BLaER1 (cell line): ENCODE measurements at regions not wholly inside any gene's neighbourhood (a gene's known extent, or its start where the extent isn't known, plus 50 kb on each side); places are given as distances from the start of the nearest gene placed in this dataset.
A peak's percentile ranks its signal among the peaks of the same experiment; 100 is the strongest.

Experiments used
- H3K27ac ChIP-seq: shearing (Covaris generic); formaldehyde crosslinking; 2 replicates; pipeline ENCODE4 v1.8.1; 2022
- H3K27me3 ChIP-seq: shearing (Covaris generic); formaldehyde crosslinking; 2 replicates; pipeline ENCODE4 v1.8.1; 2022
- H3K36me3 ChIP-seq: shearing (Covaris generic); formaldehyde crosslinking; 2 replicates; pipeline ENCODE4 v1.8.1; 2022
- H3K4me1 ChIP-seq: shearing (Covaris generic); formaldehyde crosslinking; 2 replicates; pipeline ENCODE4 v1.8.1; 2022
- H3K4me2 ChIP-seq: shearing (Covaris generic); formaldehyde crosslinking; 2 replicates; pipeline ENCODE4 v1.8.1; 2022
- H3K4me3 ChIP-seq: shearing (Covaris generic); formaldehyde crosslinking; 2 replicates; pipeline ENCODE4 v1.8.1; 2022
- H3K9ac ChIP-seq: shearing (Covaris generic); formaldehyde crosslinking; 2 replicates; pipeline ENCODE4 v1.8.1; 2022
- H3K9me3 ChIP-seq: shearing (Covaris generic); formaldehyde crosslinking; 2 replicates; pipeline ENCODE4 v1.8.1; 2022
- H4K20me1 ChIP-seq: shearing (Covaris generic); formaldehyde crosslinking; 2 replicates; pipeline ENCODE4 v1.8.1; 2022
- Cebpa-rat ChIP-seq: shearing (Covaris generic); IDR thresholded peaks from 2 replicates; pipeline ENCODE4 v1.8.1; 2022

DNA sequence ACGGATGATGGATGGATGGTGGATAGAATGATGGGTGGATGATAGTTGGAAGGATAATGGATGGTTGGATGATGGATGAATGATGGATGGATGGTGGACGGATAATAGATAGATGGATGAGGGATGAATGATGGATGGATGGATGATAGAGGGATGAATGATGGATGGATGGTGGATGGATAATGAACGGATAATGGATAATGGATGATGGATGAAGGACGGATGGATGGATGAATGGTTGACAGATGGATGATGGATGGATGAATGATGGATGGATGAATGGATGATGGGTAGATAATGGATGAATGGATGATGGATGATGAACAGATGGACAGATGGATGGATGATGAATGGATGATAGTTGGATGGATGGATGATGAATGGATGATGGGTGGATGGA, 255.1 kb downstream of the NPHP4 start:
- Histone ChIP-seq H3K27me3 (no peaks in the 10 kb centered on the region), H3K27ac (no peak overlapping the region), H3K9me3 (no peaks in the 10 kb centered on the region), H3K4me1 (peaks cover 36% of the 10 kb centered on the region), H3K4me3 (no peak overlapping the region), H3K9ac (no peak overlapping the region), H4K20me1 (no peaks in the 10 kb centered on the region), H3K36me3 (no peaks in the 10 kb centered on the region), H3K4me2 (no peak overlapping the region)
- TF ChIP-seq Cebpa-rat = no peak

- Histone ChIP-seq H3K36me3 (no peaks in the 10 kb centered on the region), H3K9ac (no peak overlapping the region), H3K27ac (no peak overlapping the region), H3K9me3 (no peaks in the 10 kb centered on the region), H3K4me3 (no peak overlapping the region), H3K27me3 (no peaks in the 10 kb centered on the region), H4K20me1 (no peaks in the 10 kb centered on the region), H3K4me1 (peaks cover 15% of the 10 kb centered on the region), H3K4me2 (no peak overlapping the region)
- TF ChIP-seq Cebpa-rat = no peak
These were observed 257.2 kb downstream of the NPHP4 start for GRCh38 chr1:5734996-5735395.

- Histone ChIP-seq H3K9ac (no peak overlapping the region), H3K27ac (no peak overlapping the region), H3K36me3 (no peaks in the 10 kb centered on the region), H3K4me1 (peaks cover 9% of the 10 kb centered on the region), H3K9me3 (no peaks in the 10 kb centered on the region), H3K4me2 (no peak overlapping the region), H3K4me3 (no peak overlapping the region), H3K27me3 (no peaks in the 10 kb centered on the region), H4K20me1 (no peaks in the 10 kb centered on the region)
- no peak for TF ChIP-seq Cebpa-rat
These were observed 257.8 kb downstream of the NPHP4 start for GRCh38 chr1:5734414-5734813.

- no peak overlapping the region for H3K9ac ChIP-seq
- H3K36me3 ChIP-seq = no peaks in the 10 kb centered on the region
- peaks cover 4% of the 10 kb centered on the region for H3K4me1 ChIP-seq
- H3K4me3 ChIP-seq = no peak overlapping the region
- H3K9me3 ChIP-seq = no peaks in the 10 kb centered on the region
- H3K4me2 ChIP-seq = no peak overlapping the region
- H3K27ac ChIP-seq = no peak overlapping the region
- H3K27me3 ChIP-seq = no peaks in the 10 kb centered on the region
- H4K20me1 ChIP-seq = no peaks in the 10 kb centered on the region
- no peak for TF ChIP-seq Cebpa-rat
These were observed 258.6 kb downstream of the NPHP4 start for GRCh38 chr1:5733596-5733995.

DNA sequence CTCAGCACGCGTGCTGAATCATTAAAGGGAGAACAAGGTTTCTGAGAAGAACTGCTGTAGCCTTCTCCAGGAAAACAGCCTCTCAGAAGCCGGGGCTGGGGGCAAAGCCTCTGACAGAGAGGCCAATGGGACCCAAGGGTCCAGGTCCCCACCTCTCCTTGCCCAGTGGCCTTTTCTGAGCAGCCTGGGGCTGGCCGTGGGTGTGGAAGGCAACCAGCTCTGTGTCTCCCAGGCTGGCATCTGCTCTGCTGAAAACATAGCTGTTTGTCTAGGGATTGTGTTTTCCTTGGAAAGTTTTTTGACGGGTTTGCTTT, 261.2 kb downstream of the NPHP4 start:
- H3K9ac ChIP-seq = no peak overlapping the region
- H3K27ac ChIP-seq = no peak overlapping the region
- H3K9me3 ChIP-seq = no peaks in the 10 kb centered on the region
- H3K36me3 ChIP-seq = no peaks in the 10 kb centered on the region
- no peaks in the 10 kb centered on the region for H4K20me1 ChIP-seq
- no peak overlapping the region for H3K4me2 ChIP-seq
- H3K27me3 ChIP-seq = no peaks in the 10 kb centered on the region
- TF ChIP-seq Cebpa-rat = no peak
- peaks cover 25% of the 10 kb centered on the region for H3K4me1 ChIP-seq
- no peak overlapping the region for H3K4me3 ChIP-seq

GRCh38 chr1:5730272-5731109, 261.7 kb downstream of the NPHP4 start:
- Histone ChIP-seq H3K9ac (no peak overlapping the region), H3K36me3 (no peaks in the 10 kb centered on the region)

DNA sequence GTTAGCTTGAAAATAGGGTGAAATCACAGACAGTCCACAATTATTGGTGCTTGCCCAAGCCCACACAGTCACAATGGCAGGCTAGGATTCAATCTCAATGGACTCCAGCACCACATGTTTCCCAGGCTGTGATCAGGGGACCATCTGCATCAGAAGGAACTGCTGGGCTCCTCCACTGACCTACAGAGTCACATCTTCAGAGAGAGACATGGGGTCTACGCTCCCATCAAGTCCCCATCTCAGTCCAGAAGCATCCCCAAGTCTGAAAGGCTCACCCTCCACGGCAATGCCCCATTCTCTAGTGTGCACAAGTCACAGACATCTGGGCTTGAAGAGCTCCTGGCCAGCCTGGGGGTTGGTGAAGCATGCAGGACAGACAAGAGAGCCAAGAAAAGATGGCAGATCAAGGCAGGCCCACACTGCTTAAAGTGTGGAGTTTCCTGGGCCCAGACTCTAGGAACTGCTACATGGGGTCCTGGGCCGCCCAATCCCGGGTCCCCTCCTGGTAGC, 262.5 kb downstream of the NPHP4 start:
- no peak overlapping the region for H3K4me2 ChIP-seq
- no peak for TF ChIP-seq Cebpa-rat
- peaks cover 39% of the 10 kb centered on the region for H3K4me1 ChIP-seq
- no peaks in the 10 kb centered on the region for H3K27me3 ChIP-seq
- no peaks in the 10 kb centered on the region for H4K20me1 ChIP-seq
- H3K9ac ChIP-seq = no peak overlapping the region
- H3K4me3 ChIP-seq = no peak overlapping the region
- no peak overlapping the region for H3K27ac ChIP-seq
- H3K36me3 ChIP-seq = no peaks in the 10 kb centered on the region
- no peaks in the 10 kb centered on the region for H3K9me3 ChIP-seq

More at GRCh38 chr1:5730272-5731109, 261.7 kb downstream of the NPHP4 start:
- no peaks in the 10 kb centered on the region for H4K20me1 ChIP-seq
- H3K9me3 ChIP-seq = no peaks in the 10 kb centered on the region
- H3K4me2 ChIP-seq = no peak overlapping the region
- H3K27me3 ChIP-seq = no peaks in the 10 kb centered on the region
- no peak overlapping the region for H3K4me3 ChIP-seq
- no peak for TF ChIP-seq Cebpa-rat
- H3K27ac ChIP-seq = no peak overlapping the region
- peaks cover 31% of the 10 kb centered on the region for H3K4me1 ChIP-seq

DNA sequence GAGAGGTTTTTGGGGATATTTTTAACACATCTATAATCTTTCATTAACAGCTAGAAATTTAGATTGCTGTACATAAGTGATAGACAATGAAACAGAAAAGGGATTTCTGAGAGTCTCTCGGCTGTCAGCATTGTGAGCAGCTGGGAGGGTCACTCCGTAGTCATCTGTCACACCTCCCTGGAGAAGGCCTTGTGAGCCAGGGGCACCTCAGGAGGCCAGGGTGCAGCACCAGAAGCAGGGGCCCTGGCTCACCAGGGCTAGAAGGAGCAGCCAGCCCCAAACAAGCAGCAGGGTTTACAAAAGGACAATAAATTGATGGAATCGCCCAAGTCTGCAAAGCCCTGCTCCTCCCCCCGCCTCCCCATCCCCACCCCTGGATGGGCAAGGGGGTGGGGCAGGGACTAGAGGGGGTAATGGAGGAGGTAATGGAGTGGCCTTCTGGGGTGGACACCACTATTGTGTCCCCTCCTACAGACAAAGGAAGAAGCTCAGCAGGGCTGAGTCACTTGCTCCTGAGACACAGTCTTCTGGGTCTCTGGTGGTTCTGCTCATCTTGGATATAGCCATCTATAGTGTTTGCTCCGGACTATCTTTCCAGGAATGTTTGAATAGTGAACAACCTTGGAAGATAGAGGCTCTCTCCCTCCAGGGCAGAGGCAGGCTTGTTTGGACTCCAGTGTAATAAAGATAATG, 263.4 kb downstream of the NPHP4 start:
- Histone ChIP-seq H3K4me1 (peaks cover 39% of the 10 kb centered on the region), H3K36me3 (no peaks in the 10 kb centered on the region), H3K9me3 (peaks cover 6% of the 10 kb centered on the region; the same call in 1 of the 2 replicates), H3K4me3 (no peak overlapping the region), H4K20me1 (no peaks in the 10 kb centered on the region), H3K4me2 (peak overlapping the region; percentile 31; the same call in 1 of the 2 replicates), H3K9ac (no peak overlapping the region), H3K27me3 (no peaks in the 10 kb centered on the region), H3K27ac (no peak overlapping the region)
- TF ChIP-seq Cebpa-rat = no peak

DNA sequence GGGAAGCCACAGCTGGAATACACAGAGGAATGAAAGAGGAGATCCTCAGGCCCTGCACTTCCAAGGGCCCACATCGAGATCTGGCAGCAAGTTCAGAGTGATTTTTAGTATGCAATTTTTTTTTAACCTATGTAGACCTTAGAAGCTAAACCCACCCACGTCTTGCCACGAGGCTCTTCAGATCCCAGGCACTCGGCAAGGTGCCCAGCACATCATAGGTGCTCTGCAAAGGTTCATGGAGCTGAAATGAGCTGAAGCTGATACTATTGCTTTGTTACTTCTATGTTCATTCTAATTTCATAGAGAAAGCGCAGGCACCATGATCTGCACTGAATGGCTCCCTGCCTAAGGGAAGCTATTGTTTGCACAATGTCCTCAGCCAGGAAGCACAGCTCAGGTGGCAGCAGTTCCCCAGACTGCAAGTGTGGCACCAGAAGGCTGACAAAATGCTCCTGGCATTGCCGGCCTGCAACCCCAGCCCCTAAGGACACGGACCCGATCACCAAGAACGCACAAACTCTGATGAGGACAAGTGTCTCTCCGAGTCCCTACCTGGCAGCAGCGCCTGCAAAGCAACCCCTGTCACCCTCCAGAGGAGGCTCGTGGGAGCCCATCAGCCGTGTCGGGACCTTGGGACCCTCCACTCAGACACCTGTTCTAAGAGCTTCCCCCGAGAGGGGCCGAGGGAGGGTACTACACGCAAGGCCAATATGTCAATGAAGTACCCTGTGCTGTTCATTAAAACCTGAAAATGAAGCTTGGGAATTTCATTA, 264.2 kb downstream of the NPHP4 start:
- no peak overlapping the region for H3K27ac ChIP-seq
- peaks cover 11% of the 10 kb centered on the region for H3K9me3 ChIP-seq
- no peaks in the 10 kb centered on the region for H3K36me3 ChIP-seq
- no peak for TF ChIP-seq Cebpa-rat
- H3K4me1 ChIP-seq = peaks cover 39% of the 10 kb centered on the region
- no peak overlapping the region for H3K4me3 ChIP-seq
- H4K20me1 ChIP-seq = no peaks in the 10 kb centered on the region
- peak overlapping the region; percentile 31 for H3K4me2 ChIP-seq
- H3K27me3 ChIP-seq = no peaks in the 10 kb centered on the region
- no peak overlapping the region for H3K9ac ChIP-seq
